HG03025 (cell line): ENCODE measurements at regions not wholly inside any gene's neighbourhood (a gene's known extent, or its start where the extent isn't known, plus 50 kb on each side); places are given as distances from the start of the nearest gene placed in this dataset.

Experiments used
- ATAC-seq: cut with Tn5 transposase; IDR thresholded peaks from one replicate; pipeline ENCODE4 v1.9.1; 2021; ENCODE audit warnings: mild to moderate bottlenecking, moderate library complexity; ENCODE audit not compliant: unreplicated experiment, low FRiP score

- ATAC-seq = no peak
Measured at GRCh38 chr1:199700551-199700950, 327.0 kb upstream of the NR5A2 start.

- no peak for ATAC-seq
Measured at GRCh38 chr1:199701726-199702125, 325.8 kb upstream of the NR5A2 start.

- no peak for ATAC-seq
Measured at GRCh38 chr1:199704231-199704630, 323.3 kb upstream of the NR5A2 start.

- ATAC-seq = no peak
Measured at GRCh38 chr1:199705825-199706224, 321.7 kb upstream of the NR5A2 start.

- no peak for ATAC-seq
Measured at GRCh38 chr1:199706826-199707606, 320.5 kb upstream of the NR5A2 start.

- ATAC-seq = no peak
Measured at GRCh38 chr1:199710974-199711373, 316.5 kb upstream of the NR5A2 start.

GRCh38 chr1:199716729-199717128 is 310.8 kb upstream of the NR5A2 start:
- ATAC-seq = no peak

GRCh38 chr1:199719156-199719842 is 308.2 kb upstream of the NR5A2 start:
- no peak for ATAC-seq

- ATAC-seq = no peak
Measured at GRCh38 chr1:199720496-199720895, 307.0 kb upstream of the NR5A2 start.

- ATAC-seq = no peak
Measured at GRCh38 chr1:199721001-199721400, 306.5 kb upstream of the NR5A2 start.

GRCh38 chr1:199723250-199723956 is 304.1 kb upstream of the NR5A2 start:
- ATAC-seq = no peak

- ATAC-seq = no peak
Measured at GRCh38 chr1:199724049-199724448, 303.5 kb upstream of the NR5A2 start.

GRCh38 chr1:199725002-199725565 is 302.4 kb upstream of the NR5A2 start:
- peak; percentile 84 for ATAC-seq

- no peak for ATAC-seq
Measured at GRCh38 chr1:199727682-199728081, 299.8 kb upstream of the NR5A2 start.

GRCh38 chr1:199728345-199728744 is 299.2 kb upstream of the NR5A2 start:
- ATAC-seq = no peak

GRCh38 chr1:199733125-199733524 is 294.4 kb upstream of the NR5A2 start:
- no peak for ATAC-seq

GRCh38 chr1:199734186-199734585 is 293.3 kb upstream of the NR5A2 start:
- no peak for ATAC-seq

GRCh38 chr1:199735660-199736059 is 291.9 kb upstream of the NR5A2 start:
- no peak for ATAC-seq

GRCh38 chr1:199736646-199737045 is 290.9 kb upstream of the NR5A2 start:
- ATAC-seq = no peak

GRCh38 chr1:199741586-199741985 is 285.9 kb upstream of the NR5A2 start:
- no peak for ATAC-seq

- no peak for ATAC-seq
Measured at GRCh38 chr1:199742547-199742946, 285.0 kb upstream of the NR5A2 start.
